H9 (cell line): ENCODE measurements at regions not wholly inside any gene's neighbourhood (a gene's known extent, or its start where the extent isn't known, plus 50 kb on each side); places are given as distances from the start of the nearest gene placed in this dataset.

Experiments used
- DNase-seq: peaks from one replicate; pipeline ENCODE4 v3.0.0-alpha.2; 2017
- H2AFZ ChIP-seq: one replicate; pipeline ENCODE4 v1.6.1; 2013; ENCODE audit warnings: mild to moderate bottlenecking, low read length, control low read depth, moderate library complexity
- H2AK5ac ChIP-seq: 2 replicates; pipeline ENCODE4 v1.6.1; 2013; ENCODE audit warnings: low read length, control low read depth, mixed read lengths; ENCODE audit not compliant: insufficient read length
- H2BK120ac ChIP-seq: one replicate; pipeline ENCODE4 v1.6.1; 2013; ENCODE audit warnings: low read depth, mild to moderate bottlenecking, low read length, control low read depth, inconsistent platforms; ENCODE audit not compliant: poor library complexity, severe bottlenecking
- H2BK12ac ChIP-seq: 2 replicates; pipeline ENCODE4 v1.6.1; 2013; ENCODE audit warnings: low read length, control low read depth, mixed read lengths, low read depth; ENCODE audit not compliant: insufficient read length
- H2BK15ac ChIP-seq: 2 replicates; pipeline ENCODE4 v1.6.1; 2013; ENCODE audit warnings: low read depth, low read length, control low read depth
- H2BK20ac ChIP-seq: one replicate; pipeline ENCODE4 v1.6.1; 2013; ENCODE audit warnings: low read depth, mild to moderate bottlenecking, low read length, control low read depth, inconsistent platforms; ENCODE audit not compliant: poor library complexity, severe bottlenecking
- H2BK5ac ChIP-seq: 2 replicates; pipeline ENCODE4 v1.6.1; 2013; ENCODE audit warnings: low read length, control low read depth, mixed read lengths; ENCODE audit not compliant: insufficient read length
- H3K14ac ChIP-seq: 2 replicates; pipeline ENCODE4 v1.6.1; 2013; ENCODE audit warnings: low read length, control low read depth; ENCODE audit not compliant: insufficient read depth
- H3K18ac ChIP-seq: 2 replicates; pipeline ENCODE4 v1.6.1; 2013; ENCODE audit warnings: low read depth, mild to moderate bottlenecking, mixed read lengths, low read length, control low read depth; ENCODE audit not compliant: insufficient read length
- H3K23ac ChIP-seq: 2 replicates; pipeline ENCODE4 v1.6.1; 2013; ENCODE audit warnings: low read length, control low read depth, mixed read lengths, low read depth; ENCODE audit not compliant: insufficient read length
- H3K23me2 ChIP-seq: 2 replicates; pipeline ENCODE4 v1.6.1; 2013; ENCODE audit warnings: low read depth, mild to moderate bottlenecking, mixed read lengths, low read length, control low read depth; ENCODE audit not compliant: insufficient read length, poor library complexity, severe bottlenecking
- H3K27ac ChIP-seq: 2 replicates; pipeline ENCODE4 v1.5.1; 2013; ENCODE audit warnings: low read length, control low read depth, mixed read lengths, low read depth; ENCODE audit not compliant: insufficient read length
- H3K27me3 ChIP-seq: 2 replicates; pipeline ENCODE4 v1.6.1; 2013; ENCODE audit warnings: low read length, control low read depth, inconsistent platforms; ENCODE audit not compliant: insufficient read depth
- H3K4ac ChIP-seq: 2 replicates; pipeline ENCODE4 v1.6.1; 2013; ENCODE audit warnings: low read depth, mild to moderate bottlenecking, control low read depth, inconsistent platforms, low read length, moderate library complexity
- H3K4me1 ChIP-seq: 2 replicates; pipeline ENCODE4 v1.6.1; 2013; ENCODE audit warnings: low read length, control low read depth, inconsistent platforms; ENCODE audit not compliant: insufficient read depth
- H3K4me2 ChIP-seq: 2 replicates; pipeline ENCODE4 v1.6.1; 2013; ENCODE audit warnings: low read length, control low read depth, mixed read lengths; ENCODE audit not compliant: insufficient read length, insufficient read depth
- H3K56ac ChIP-seq: 2 replicates; pipeline ENCODE4 v1.6.1; 2013; ENCODE audit warnings: low read depth, mild to moderate bottlenecking, mixed read lengths, low read length, control low read depth; ENCODE audit not compliant: insufficient read length
- H3K79me1 ChIP-seq: 2 replicates; pipeline ENCODE4 v1.6.1; 2013; ENCODE audit warnings: low read depth, mild to moderate bottlenecking, moderate library complexity, low read length, control low read depth, inconsistent platforms; ENCODE audit not compliant: insufficient read depth, poor library complexity, severe bottlenecking
- H3K79me2 ChIP-seq: 2 replicates; pipeline ENCODE4 v1.6.1; 2013; ENCODE audit warnings: low read length, control low read depth, inconsistent platforms; ENCODE audit not compliant: insufficient read depth
- H3K9ac ChIP-seq: 2 replicates; pipeline ENCODE4 v1.6.1; 2013; ENCODE audit warnings: low read length, control low read depth, mixed read lengths; ENCODE audit not compliant: insufficient read length; ENCODE audit errors: extremely low read depth
- H3K9me3 ChIP-seq: one replicate; pipeline ENCODE4 v1.6.1; 2013; ENCODE audit warnings: low read depth, low read length, inconsistent platforms; ENCODE audit not compliant: control insufficient read depth
- H3T11ph ChIP-seq: one replicate; pipeline ENCODE4 v1.6.1; 2013; ENCODE audit warnings: mild to moderate bottlenecking, low read length, control low read depth, inconsistent platforms
- H4K20me1 ChIP-seq: one replicate; pipeline ENCODE4 v1.6.1; 2013; ENCODE audit not compliant: control insufficient read depth, insufficient read length, insufficient read depth
- H4K5ac ChIP-seq: 2 replicates; pipeline ENCODE4 v1.6.1; 2013; ENCODE audit warnings: low read depth, mild to moderate bottlenecking, mixed read lengths, low read length, control low read depth; ENCODE audit not compliant: insufficient read length
- H4K8ac ChIP-seq: replicated peaks from 2 replicates; pipeline ENCODE4 v1.6.1; 2013; ENCODE audit warnings: low read length, control low read depth, mixed read lengths, low read depth; ENCODE audit not compliant: insufficient read length
- H4K91ac ChIP-seq: 2 replicates; pipeline ENCODE4 v1.6.1; 2013; ENCODE audit warnings: low read depth, mild to moderate bottlenecking, moderate library complexity, mixed read lengths, low read length, control low read depth; ENCODE audit not compliant: insufficient read length
- H3K27ac Mint-ChIP-seq, 3 experiments: 2 replicates in 2 of 3; 3 replicates in 1 of 3; pipeline ENCODE4 v1.8.0; 2020 to 2021; ENCODE audit warnings: mixed read lengths in 3 of 3, mild to moderate bottlenecking in 1 of 3, moderate library complexity in 1 of 3
- H3K27me3 Mint-ChIP-seq: 2 replicates; pipeline ENCODE4 v1.8.0; 2021; ENCODE audit warnings: low read depth, mild to moderate bottlenecking, moderate library complexity, mixed read lengths
- H3K36me3 Mint-ChIP-seq, 3 experiments: 2 replicates in 2 of 3; 3 replicates in 1 of 3; pipeline ENCODE4 v1.8.0; 2020 to 2021; ENCODE audit warnings: low read depth in 3 of 3, mixed read lengths in 3 of 3; ENCODE audit not compliant: insufficient read depth in 1 of 3
- H3K4me1 Mint-ChIP-seq, 2 experiments: 2 replicates each; pipeline ENCODE4 v1.8.0; 2020; ENCODE audit warnings: mixed read lengths in 2 of 2
- H3K4me3 Mint-ChIP-seq, 2 experiments: 2 replicates in 1 of 2; 3 replicates in 1 of 2; pipeline ENCODE4 v1.8.0; 2020 to 2021; ENCODE audit warnings: mild to moderate bottlenecking in 2 of 2, mixed read lengths in 2 of 2, moderate library complexity in 1 of 2
- H3K9me3 Mint-ChIP-seq, 2 experiments: 2 replicates in 1 of 2; 3 replicates in 1 of 2; pipeline ENCODE4 v1.8.0; 2020; ENCODE audit warnings: mild to moderate bottlenecking in 2 of 2, mixed read lengths in 2 of 2, moderate library complexity in 1 of 2
- WGBS: extraction: QIAGEN DNeasy Blood & Tissue Kit; methylation state at CpG from one replicate; pipeline ENCODE4 v1.1.7; 2013; ENCODE audit warnings: missing lambda C conversion rate, low lambda C conversion rate, mixed read lengths; ENCODE audit not compliant: insufficient read length; ENCODE audit errors: extremely low coverage; 5-methylcytosine and 5-hydroxymethylcytosine counted together
- TF ChIP-seq, protein P1 (sequence below): fragments of 200-600 bp; sonication (generic); conservative IDR thresholded peaks from 3 replicates; pipeline ENCODE4 v1.8.0; 2021; ENCODE audit warnings: antibody characterized with exemption, mild to moderate bottlenecking

DNA sequence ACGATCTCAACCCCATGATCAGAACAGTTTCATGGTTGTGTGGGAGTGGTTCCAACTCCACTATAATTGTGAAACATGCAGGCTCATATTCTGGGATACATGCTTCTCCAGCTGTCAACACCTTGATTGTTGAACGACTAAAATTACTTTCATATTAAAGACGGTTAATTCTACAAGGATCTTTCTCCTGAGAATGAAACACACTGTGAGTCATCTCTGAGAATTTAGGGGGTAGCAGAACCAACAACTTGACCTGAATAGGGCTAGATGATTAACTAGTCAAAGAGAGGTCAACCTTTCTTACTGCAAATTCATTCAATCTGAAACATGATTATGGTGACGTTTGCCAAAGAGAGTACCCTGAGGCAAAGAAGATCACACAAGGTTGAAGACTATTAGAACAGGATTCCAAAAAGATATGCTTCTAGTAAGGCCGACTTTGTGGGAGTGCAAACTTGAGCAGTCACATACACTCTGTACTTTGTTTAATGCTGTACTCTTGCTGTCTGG is 175.2 kb upstream of the CITED2 start:
- DNase-seq: no peak
- no peak overlapping the region for H2BK20ac ChIP-seq
- no peak overlapping the region for H4K8ac ChIP-seq
- no peak overlapping the region for H3K4ac ChIP-seq
- H3T11ph ChIP-seq: no peak overlapping the region
- no CpG with 5 or more reads among the region's 5 CpGs for WGBS
- no peaks in the 10 kb centered on the region; the same call in 1 of the 2 replicates for H3K4me1 ChIP-seq
- H2BK12ac ChIP-seq: no peak overlapping the region
- no peak overlapping the region for H4K91ac ChIP-seq
- no peaks in the 10 kb centered on the region for H3K27me3 ChIP-seq
- H3K23me2 ChIP-seq: no peaks in the 10 kb centered on the region
- Mint-ChIP-seq H3K27me3 (no peaks in the 10 kb centered on the region), H3K27ac (no peak overlapping the region), H3K4me3 (no peak overlapping the region), H3K4me1 (peaks cover 5 to 25% of the 10 kb centered on the region in 2 experiments; a peak in 3 of 4 replicates), H3K36me3 (no peaks in the 10 kb centered on the region), H3K9me3 (no peaks in the 10 kb centered on the region)
- no peaks in the 10 kb centered on the region for H3K79me1 ChIP-seq
- H3K9me3 ChIP-seq: no peaks in the 10 kb centered on the region
- no peak overlapping the region for H2BK5ac ChIP-seq
- no peak overlapping the region for H3K4me2 ChIP-seq
- TF ChIP-seq, protein P1, sequence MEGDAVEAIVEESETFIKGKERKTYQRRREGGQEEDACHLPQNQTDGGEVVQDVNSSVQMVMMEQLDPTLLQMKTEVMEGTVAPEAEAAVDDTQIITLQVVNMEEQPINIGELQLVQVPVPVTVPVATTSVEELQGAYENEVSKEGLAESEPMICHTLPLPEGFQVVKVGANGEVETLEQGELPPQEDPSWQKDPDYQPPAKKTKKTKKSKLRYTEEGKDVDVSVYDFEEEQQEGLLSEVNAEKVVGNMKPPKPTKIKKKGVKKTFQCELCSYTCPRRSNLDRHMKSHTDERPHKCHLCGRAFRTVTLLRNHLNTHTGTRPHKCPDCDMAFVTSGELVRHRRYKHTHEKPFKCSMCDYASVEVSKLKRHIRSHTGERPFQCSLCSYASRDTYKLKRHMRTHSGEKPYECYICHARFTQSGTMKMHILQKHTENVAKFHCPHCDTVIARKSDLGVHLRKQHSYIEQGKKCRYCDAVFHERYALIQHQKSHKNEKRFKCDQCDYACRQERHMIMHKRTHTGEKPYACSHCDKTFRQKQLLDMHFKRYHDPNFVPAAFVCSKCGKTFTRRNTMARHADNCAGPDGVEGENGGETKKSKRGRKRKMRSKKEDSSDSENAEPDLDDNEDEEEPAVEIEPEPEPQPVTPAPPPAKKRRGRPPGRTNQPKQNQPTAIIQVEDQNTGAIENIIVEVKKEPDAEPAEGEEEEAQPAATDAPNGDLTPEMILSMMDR: no peak
- no peak overlapping the region for H3K18ac ChIP-seq
- H3K27ac ChIP-seq: no peak overlapping the region
- H3K23ac ChIP-seq: no peak overlapping the region
- H2BK15ac ChIP-seq: no peak overlapping the region
- no peaks in the 10 kb centered on the region for H4K20me1 ChIP-seq
- H4K5ac ChIP-seq: no peak overlapping the region
- no peak overlapping the region for H3K56ac ChIP-seq
- H3K9ac ChIP-seq: no peak overlapping the region
- H2BK120ac ChIP-seq: no peak overlapping the region
- no peaks in the 10 kb centered on the region for H3K79me2 ChIP-seq
- no peak overlapping the region for H2AK5ac ChIP-seq
- no peak overlapping the region for H3K14ac ChIP-seq
- no peak overlapping the region for H2AFZ ChIP-seq
